A172 (cell line): ENCODE measurements at regions not wholly inside any gene's neighbourhood (a gene's known extent, or its start where the extent isn't known, plus 50 kb on each side); places are given as distances from the start of the nearest gene placed in this dataset.

ENCODE experiments used
- DNase-seq: peaks from one replicate; pipeline ENCODE4 v3.0.0-alpha.2; 2015; ENCODE audit warnings: low spot score

- no peak for DNase-seq
Measured at GRCh38 chr16:9412915-9413264, 321.4 kb downstream of the HAPSTR1 start.

GRCh38 chr16:9415545-9415944 lies 324.1 kb downstream of the HAPSTR1 start:
- no peak for DNase-seq

- no peak for DNase-seq
Measured at GRCh38 chr16:9417898-9418297, 326.5 kb downstream of the HAPSTR1 start.

DNA sequence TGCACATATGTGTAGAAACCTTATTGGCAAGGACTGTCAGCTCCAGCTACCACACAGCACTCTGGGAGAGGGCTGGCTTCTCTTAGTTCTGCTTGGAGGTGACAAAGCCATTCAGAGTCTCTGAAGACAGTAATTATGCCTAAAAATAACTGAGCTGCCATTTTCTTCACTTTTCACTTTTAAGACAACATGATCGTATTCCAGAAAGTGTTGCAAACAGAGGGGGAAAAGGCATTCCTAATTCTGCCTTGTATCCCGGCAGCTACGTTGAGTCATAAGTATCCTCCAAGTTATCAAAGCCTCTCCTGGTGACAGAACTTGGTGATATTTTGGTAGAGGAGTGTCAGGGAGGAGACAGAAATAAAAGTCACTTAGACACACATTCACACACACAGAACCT lies 327.7 kb downstream of the HAPSTR1 start:
- DNase-seq = no peak

DNA sequence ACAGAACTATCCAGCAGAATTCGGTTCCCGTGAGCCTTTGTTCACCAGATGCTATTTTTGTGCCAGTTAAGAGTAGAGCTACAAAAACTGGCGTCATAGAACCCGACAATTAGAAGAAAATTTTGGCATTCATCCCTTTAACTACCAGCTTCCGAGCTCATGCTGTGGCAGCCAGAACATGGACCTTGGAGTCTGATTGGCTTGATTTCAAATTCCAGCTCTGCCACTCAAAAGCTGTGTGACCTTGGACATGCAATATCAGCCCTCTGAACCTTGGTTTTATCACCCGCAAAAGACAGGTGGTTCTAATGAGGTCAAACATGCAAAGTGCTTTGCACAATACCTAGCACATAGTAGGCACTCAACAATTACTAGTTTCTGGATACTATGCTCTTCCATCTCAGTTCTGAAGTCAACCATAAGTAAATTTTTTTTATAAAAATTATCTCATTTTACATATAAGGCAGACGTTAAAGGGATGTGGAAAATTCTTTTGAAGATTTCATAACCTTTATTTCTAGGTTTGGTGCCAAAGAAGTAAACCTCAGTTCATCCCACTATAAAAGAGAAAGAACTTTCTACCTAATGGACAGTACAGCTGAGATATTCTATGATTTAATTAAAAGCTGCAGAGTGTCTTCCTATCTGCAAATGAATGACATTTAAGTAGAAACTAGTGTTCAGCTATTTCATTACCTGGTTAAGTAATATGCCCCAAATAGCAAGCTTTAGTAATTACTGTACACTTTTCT lies 331.5 kb downstream of the HAPSTR1 start:
- DNase-seq = no peak

- no peak for DNase-seq
Measured at GRCh38 chr16:9425236-9425635, 333.8 kb downstream of the HAPSTR1 start.

- no peak for DNase-seq
Measured at GRCh38 chr16:9428355-9429005, 337.0 kb downstream of the HAPSTR1 start.

- no peak for DNase-seq
Measured at GRCh38 chr16:9429646-9430330, 338.3 kb downstream of the HAPSTR1 start.

DNA sequence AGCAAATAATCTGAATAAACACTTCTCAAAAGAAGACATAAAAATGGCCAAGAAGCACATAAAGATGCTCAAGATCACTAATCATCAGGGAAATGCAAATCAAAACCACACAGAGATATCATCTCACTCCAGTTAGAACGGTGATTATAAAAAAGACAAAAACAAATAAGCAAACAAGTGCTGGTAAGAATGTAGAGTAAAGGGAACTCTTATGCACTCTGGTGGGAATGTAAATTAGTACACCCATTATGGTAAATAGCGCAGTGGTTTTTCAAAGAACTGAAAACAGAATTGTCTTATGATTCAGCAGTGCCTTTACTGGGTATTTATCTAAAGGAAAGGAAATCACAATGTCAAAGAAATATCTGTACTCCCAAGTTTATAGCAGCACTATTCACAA lies 343.2 kb downstream of the HAPSTR1 start:
- no peak for DNase-seq

GRCh38 chr16:9436175-9436574 lies 344.7 kb downstream of the HAPSTR1 start:
- DNase-seq = no peak

- no peak for DNase-seq
Measured at GRCh38 chr16:9437115-9437514, 345.7 kb downstream of the HAPSTR1 start.

DNA sequence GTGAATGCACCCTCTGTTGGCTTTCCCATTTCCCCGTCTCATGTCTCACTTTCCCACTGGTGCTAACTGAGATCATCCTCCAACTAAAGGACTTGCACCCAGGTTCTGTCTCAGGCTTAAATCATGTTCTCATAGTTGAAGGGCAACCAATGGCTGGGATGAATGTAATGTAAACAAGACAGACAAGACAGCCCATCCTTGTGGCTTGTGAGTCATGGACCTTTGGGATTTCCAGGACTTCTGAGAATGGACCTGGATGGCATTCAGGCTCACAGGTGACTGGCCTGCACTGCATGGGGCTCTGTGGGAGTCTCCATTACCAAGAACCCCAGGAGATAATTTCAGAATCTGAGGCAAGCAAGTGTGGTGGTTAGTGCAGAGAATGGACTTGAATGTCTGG lies 347.5 kb downstream of the HAPSTR1 start:
- no peak for DNase-seq

DNA sequence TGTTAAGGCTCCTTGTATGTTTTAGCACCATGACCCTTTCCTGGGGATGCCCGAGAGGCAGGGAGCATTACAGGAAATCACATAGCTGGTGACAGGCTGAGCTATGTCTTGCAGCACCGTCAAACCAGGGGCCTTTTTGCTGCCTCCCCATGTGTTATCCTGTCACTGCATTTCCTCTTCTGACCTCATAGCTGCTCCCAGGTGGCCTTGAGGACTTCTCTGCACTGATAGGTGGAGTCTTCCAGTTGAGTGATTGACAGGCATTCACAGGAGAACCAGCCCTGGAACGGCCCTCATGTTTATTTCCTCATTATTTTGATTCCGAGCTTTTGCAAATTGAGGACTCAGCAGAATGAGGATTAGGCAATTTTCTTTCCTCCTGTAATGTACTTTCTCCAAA lies 349.6 kb downstream of the HAPSTR1 start:
- no peak for DNase-seq

GRCh38 chr16:9443864-9444263 lies 352.4 kb downstream of the HAPSTR1 start:
- DNase-seq = no peak

DNA sequence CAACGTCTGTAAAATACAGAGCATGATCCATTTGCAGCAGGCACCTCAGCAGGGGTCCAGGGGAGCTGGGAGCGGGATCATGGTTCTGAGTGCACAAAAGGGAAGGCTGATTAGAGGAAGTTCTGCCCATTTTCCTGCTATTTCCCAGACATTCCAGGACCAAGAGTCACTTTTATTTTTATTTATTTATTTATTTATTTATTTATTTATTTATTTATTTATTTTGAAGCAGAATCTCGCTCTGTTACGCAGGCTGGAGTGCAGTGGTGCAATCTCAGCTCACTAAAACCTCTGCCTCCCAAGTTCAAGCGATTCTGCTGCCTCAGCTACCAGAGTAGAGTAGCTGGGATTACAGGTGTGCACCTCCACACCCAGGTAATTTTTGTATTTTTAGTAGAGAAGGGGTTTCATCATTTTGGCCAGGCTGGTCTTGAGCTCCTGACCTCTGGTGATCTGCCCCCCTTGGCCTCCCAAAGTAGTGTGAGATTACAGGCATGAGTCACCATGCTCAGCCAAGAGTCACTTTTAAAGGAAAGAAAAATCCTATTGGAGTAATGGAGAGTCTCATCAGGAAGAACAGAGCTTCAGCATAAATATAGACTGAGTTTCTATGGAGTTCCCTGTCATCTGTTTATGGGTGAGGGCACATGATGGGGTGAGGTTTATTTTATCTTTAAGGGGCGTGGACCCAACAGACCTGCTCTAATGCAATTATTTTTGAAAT lies 355.2 kb downstream of the HAPSTR1 start:
- no peak for DNase-seq

- DNase-seq = no peak
Measured at GRCh38 chr16:9447195-9447551, 355.7 kb downstream of the HAPSTR1 start.

- no peak for DNase-seq
Measured at GRCh38 chr16:9447699-9448098, 356.3 kb downstream of the HAPSTR1 start.

DNA sequence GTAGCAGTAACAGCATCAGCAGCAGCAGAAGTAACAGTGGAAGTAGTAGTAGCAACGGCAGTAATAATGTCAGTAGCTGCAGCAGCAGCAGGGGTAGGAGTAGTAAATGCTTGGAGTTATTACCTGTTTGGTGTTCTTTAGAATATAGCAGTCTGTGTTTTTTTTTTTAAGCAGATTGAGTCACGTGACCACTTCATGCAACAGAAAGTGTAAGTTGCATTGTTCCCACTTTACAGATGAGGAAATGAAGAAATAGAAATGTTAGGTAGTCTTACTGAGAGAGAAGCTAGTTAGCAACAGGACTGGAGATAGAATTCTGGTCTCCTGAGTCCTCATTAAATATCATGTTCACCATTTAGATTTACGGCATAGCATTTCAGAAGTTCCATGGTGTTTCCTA lies 358.2 kb downstream of the HAPSTR1 start:
- DNase-seq = no peak

GRCh38 chr16:9457215-9457614 lies 365.8 kb downstream of the HAPSTR1 start:
- no peak for DNase-seq

DNA sequence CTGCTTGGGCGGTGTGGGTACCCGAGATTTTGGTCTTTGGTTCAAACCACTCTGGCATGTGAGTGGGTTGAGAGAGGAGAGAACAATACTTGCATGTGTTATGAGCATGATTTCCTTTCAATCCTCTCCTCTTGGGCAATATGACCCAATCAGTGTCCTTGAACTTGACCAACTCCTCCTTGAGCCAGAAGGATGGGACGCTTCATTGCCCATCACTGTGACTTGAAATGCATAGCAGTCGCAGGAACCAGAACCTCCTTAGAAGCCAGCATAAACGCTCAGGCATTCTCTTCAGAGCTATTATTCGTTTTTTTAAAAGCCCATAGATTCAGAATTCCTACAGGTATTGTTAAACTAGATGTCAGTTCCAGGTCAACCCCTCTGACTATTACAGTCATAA lies 367.4 kb downstream of the HAPSTR1 start:
- DNase-seq = no peak

GRCh38 chr16:9462984-9463383 lies 371.5 kb downstream of the HAPSTR1 start:
- no peak for DNase-seq

DNA sequence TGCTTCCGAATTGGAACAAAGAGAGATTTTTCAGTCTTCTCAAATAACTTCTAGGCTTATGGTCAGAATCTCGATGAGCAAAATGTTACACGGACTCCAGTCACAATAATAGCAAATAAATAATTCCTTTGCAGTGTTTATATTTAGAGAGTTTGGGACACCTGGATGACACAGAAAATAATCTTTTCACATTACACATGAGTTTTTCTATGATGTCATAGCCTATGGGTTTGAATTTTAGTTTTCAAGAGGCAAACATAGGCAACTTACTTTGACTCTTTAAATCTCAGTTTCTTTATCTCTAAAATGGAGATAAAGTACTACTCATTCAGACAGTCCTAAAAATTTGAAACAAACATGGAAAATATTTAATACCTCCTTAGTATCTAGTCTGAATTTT lies 372.0 kb downstream of the HAPSTR1 start:
- no peak for DNase-seq

- DNase-seq = no peak
Measured at GRCh38 chr16:9465161-9465560, 373.7 kb downstream of the HAPSTR1 start.
